ENCODE measurements at regions not wholly inside any gene's neighbourhood (a gene's known extent, or its start where the extent isn't known, plus 50 kb on each side); places are given as distances from the start of the nearest gene placed in this dataset.

- TF ChIP-seq EZH2 (IDR thresholded peaks at IDR 0.05; ENCODE audit: insufficient read depth, poor library complexity, severe bottlenecking) (no peak), EZH2phosphoT487 (IDR thresholded peaks at IDR 0.05; ENCODE audit: insufficient read depth, low read depth) (no peak)
These were observed 682.4 kb upstream of the PABPC4L start for GRCh38 chr4:134883831-134884449.

Data from GM23248 (cell line).